ENCODE measurements at regions not wholly inside any gene's neighbourhood (a gene's known extent, or its start where the extent isn't known, plus 50 kb on each side); places are given as distances from the start of the nearest gene placed in this dataset.

DNA sequence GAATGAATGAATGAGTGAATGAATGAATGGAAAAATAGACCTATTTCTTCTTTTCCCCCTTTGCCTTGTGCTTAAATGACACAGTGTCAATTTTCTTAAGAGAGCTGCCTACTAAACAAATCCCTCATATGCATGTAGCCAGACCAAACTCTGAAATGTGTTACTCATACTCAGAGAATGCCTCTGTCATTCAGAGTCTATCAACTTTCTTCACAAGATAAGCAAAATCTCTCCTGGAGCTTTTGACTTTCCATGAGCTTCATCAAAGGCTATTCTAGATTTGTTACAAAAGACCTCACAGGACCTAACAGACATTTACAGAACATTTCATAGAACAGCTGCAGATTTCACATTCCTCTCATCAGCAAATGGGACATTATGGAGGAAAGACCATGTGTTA, 275.7 kb upstream of the MSX2 start:
- TF ChIP-seq, protein P1, sequence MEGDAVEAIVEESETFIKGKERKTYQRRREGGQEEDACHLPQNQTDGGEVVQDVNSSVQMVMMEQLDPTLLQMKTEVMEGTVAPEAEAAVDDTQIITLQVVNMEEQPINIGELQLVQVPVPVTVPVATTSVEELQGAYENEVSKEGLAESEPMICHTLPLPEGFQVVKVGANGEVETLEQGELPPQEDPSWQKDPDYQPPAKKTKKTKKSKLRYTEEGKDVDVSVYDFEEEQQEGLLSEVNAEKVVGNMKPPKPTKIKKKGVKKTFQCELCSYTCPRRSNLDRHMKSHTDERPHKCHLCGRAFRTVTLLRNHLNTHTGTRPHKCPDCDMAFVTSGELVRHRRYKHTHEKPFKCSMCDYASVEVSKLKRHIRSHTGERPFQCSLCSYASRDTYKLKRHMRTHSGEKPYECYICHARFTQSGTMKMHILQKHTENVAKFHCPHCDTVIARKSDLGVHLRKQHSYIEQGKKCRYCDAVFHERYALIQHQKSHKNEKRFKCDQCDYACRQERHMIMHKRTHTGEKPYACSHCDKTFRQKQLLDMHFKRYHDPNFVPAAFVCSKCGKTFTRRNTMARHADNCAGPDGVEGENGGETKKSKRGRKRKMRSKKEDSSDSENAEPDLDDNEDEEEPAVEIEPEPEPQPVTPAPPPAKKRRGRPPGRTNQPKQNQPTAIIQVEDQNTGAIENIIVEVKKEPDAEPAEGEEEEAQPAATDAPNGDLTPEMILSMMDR (IDR thresholded peaks at IDR 0.05), result no peak
- Histone ChIP-seq H3K4me3 (no peak overlapping the region), H3K36me3 (ENCODE audit: low read depth) (no peaks in the 10 kb centered on the region), H3K4me1 (ENCODE audit: low read depth) (no peaks in the 10 kb centered on the region), H3K9me3 (no peaks in the 10 kb centered on the region)
- no peak for ATAC-seq
- DNase-seq, result no peak
- intact Hi-C loops (cut with DNase I, micrococcal nuclease), result no loop called here

DNA sequence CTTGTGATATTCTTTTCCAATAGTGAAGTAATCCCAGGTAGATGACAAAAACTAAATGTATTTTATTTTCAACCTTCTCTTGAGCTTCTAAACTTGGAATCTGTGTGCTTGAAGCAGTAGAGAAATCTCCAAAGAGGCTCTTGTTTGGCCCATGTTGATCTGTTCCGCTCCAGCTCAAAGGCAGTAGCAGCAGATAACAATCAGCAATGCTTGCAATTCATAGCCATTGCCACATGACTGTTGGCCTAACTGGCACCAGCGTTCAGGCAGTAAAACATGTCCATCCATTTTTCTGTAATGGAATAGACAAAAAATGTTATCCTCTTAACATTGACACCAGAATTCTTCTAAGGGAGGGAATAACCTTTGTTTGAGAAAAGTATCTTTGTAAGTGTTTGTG, 270.7 kb upstream of the MSX2 start:
- intact Hi-C loops (cut with DNase I, micrococcal nuclease), result no loop called here
- H3K4me1 ChIP-seq (ENCODE audit: low read depth), result no peaks in the 10 kb centered on the region
- no peaks in the 10 kb centered on the region for H3K36me3 ChIP-seq (ENCODE audit: low read depth)
- no peaks in the 10 kb centered on the region for H3K9me3 ChIP-seq
- DNase-seq, result no peak
- no peak for ATAC-seq
- TF ChIP-seq, protein P1 (IDR thresholded peaks at IDR 0.05), result no peak
- no peak overlapping the region for H3K4me3 ChIP-seq

DNA sequence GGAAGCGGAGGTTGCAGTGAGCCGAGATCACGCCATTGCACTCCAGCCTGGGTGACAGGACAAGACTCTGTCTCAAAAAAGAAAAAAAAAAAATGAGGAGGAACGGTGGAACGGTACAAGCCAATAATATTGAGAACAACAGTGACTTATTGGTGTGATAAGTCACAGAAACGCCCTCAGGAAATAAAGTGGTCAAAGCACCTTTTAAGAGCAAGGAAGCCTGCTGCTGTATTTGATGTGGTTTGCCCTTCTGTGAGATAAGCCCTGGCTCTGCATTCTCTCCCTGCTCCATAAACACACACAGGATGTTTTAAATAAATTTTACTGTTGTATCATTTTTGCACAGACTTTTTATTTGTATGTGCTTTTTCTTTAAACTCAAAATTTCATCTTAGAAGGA, 269.9 kb upstream of the MSX2 start:
- H3K9me3 ChIP-seq, result no peaks in the 10 kb centered on the region
- H3K4me1 ChIP-seq (ENCODE audit: low read depth), result no peaks in the 10 kb centered on the region
- H3K4me3 ChIP-seq, result no peak overlapping the region
- TF ChIP-seq, protein P1 (IDR thresholded peaks at IDR 0.05), result no peak
- intact Hi-C loops (cut with DNase I, micrococcal nuclease), result no loop called here
- no peaks in the 10 kb centered on the region for H3K36me3 ChIP-seq (ENCODE audit: low read depth)
- DNase-seq, result no peak
- no peak for ATAC-seq

DNA sequence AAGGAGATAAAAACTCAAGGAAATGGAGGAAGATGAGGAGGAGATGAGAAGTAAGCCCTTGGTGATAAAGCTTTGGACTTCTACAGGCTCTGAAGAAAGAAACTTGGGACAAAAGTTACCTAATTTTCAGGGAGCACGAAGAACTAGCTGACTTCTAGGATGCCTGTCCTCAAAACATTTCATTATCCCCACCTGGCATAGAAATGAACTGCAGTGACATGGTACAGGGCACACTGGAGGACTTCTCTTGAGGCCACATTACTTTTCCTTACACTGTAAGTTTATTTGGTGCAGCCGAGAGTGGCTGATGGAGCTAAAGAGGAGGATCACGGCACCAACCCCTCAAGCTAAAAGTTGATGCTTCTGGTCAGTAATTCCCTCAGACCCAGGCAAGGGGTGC, 269.5 kb upstream of the MSX2 start:
- DNase-seq (no peak), ATAC-seq (no peak)
- H3K4me1 ChIP-seq (ENCODE audit: low read depth), result no peaks in the 10 kb centered on the region
- TF ChIP-seq, protein P1 (IDR thresholded peaks at IDR 0.05), result no peak
- H3K4me3 ChIP-seq, result no peak overlapping the region
- no peaks in the 10 kb centered on the region for H3K36me3 ChIP-seq (ENCODE audit: low read depth)
- H3K9me3 ChIP-seq, result no peaks in the 10 kb centered on the region
- intact Hi-C loops (cut with DNase I, micrococcal nuclease), result no loop called here

DNA sequence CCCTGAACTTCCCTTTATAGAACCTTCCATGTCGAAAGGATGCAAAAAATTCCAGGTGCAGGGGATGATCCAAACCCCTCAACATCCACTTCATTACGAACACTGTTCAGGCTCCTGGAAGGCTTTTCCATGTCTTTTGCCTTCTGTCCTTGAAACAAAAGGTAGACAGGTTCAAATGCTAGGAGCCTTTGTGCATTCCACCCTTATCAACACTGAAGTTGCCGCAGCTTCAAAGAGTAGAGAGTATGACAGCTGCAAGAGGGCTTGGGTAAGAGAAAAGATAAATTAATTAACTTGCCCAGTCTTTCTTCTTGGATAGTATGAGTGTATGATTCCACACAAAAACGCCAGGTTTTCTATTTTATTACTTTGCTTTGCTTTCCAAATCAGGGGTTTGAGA, 269.1 kb upstream of the MSX2 start:
- H3K36me3 ChIP-seq (ENCODE audit: low read depth), result no peaks in the 10 kb centered on the region
- TF ChIP-seq, protein P1 (IDR thresholded peaks at IDR 0.05), result no peak
- ATAC-seq (no peak), DNase-seq (no peak)
- H3K9me3 ChIP-seq, result no peaks in the 10 kb centered on the region
- intact Hi-C loops (cut with DNase I, micrococcal nuclease), result no loop called here
- no peaks in the 10 kb centered on the region for H3K4me1 ChIP-seq (ENCODE audit: low read depth)
- no peak overlapping the region for H3K4me3 ChIP-seq

DNA sequence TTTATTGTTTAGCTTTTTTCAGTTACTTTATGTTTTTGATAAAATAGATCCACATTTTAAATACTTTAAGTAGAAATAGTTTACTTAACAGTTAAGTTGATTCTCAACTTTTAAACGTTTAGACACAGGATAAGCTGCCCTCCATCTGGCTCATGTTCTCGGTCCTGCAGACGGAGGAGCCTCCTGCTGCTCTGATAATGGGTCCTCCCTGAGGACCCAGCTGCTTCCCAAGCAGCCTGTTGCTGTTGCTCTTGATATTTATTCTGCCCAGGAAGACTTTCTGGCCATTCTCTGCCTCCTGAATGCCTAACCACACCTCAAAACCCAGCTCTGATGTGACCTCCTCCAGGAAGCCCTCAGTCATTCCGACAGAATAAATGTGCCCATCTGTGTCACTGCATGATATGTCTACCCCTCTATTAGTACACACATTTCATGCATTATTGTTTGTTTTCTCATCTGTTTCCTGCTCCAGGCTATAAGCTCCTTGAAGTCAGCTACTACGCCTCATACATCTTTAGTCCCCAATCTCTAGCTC, 267.2 kb upstream of the MSX2 start:
- no peak for DNase-seq

More for the DNA sequence above, 267.2 kb upstream of the MSX2 start:
- peaks cover 5% of the 10 kb centered on the region for H3K4me1 ChIP-seq (ENCODE audit: low read depth)
- no peaks in the 10 kb centered on the region for H3K9me3 ChIP-seq
- H3K4me3 ChIP-seq, result no peak overlapping the region
- intact Hi-C loops (cut with DNase I, micrococcal nuclease), result no loop called here
- TF ChIP-seq, protein P1 (IDR thresholded peaks at IDR 0.05), result no peak
- no peaks in the 10 kb centered on the region for H3K36me3 ChIP-seq (ENCODE audit: low read depth)
- no peak for ATAC-seq

Data from mucosa of descending colon (tissue), 3 donors.